HL-60 (cell line): ENCODE measurements at regions not wholly inside any gene's neighbourhood (a gene's known extent, or its start where the extent isn't known, plus 50 kb on each side); places are given as distances from the start of the nearest gene placed in this dataset.

Experiments
- DNase-seq, 2 experiments: peaks; one replicate each; pipeline ENCODE4 v3.0.0-alpha.2; 2010 to 2020; ENCODE audit warnings: low read depth in 1 of 2, low spot score in 1 of 2
- H3K27ac ChIP-seq: fragments of 250-450 bp; sonication (Bioruptor Pico); replicated peaks from 2 replicates; pipeline ENCODE4 v1.5.1; 2020; ENCODE audit warnings: mild to moderate bottlenecking, moderate library complexity
- H3K27me3 ChIP-seq: fragments of 250-450 bp; sonication (Bioruptor Pico); 2 replicates; pipeline ENCODE4 v1.5.1; 2021; ENCODE audit warnings: mild to moderate bottlenecking, moderate library complexity; ENCODE audit not compliant: insufficient read depth, poor library complexity, severe bottlenecking
- H3K4me3 ChIP-seq: replicated peaks from 2 replicates; pipeline ENCODE4 v1.5.1; 2011; ENCODE audit warnings: mild to moderate bottlenecking, control low read depth, low read length; ENCODE audit not compliant: insufficient read depth
- CTCF ChIP-seq: IDR thresholded peaks from one replicate; pipeline ENCODE4 v1.5.1; 2011; ENCODE audit warnings: low read length, control low read depth, inconsistent platforms; ENCODE audit not compliant: insufficient read depth
- GABPA ChIP-seq: IDR thresholded peaks from 2 replicates; pipeline ENCODE4 v1.6.1; 2012; ENCODE audit warnings: low read depth
- POLR2AphosphoS5 ChIP-seq: IDR thresholded peaks from 2 replicates; pipeline ENCODE4 v1.6.1; 2012; ENCODE audit warnings: low read depth
- REST ChIP-seq: IDR thresholded peaks from 2 replicates; pipeline ENCODE4 v1.6.1; 2012; ENCODE audit warnings: low read depth; ENCODE audit not compliant: insufficient replicate concordance
- SPI1 ChIP-seq: IDR thresholded peaks from 2 replicates; pipeline ENCODE4 v1.6.1; 2012; ENCODE audit warnings: low read depth, mild to moderate bottlenecking, borderline replicate concordance

GRCh38 chr7:114309729-114310128 lies 104.9 kb upstream of the FOXP2 start:
- Histone ChIP-seq H3K4me3 (no peak overlapping the region), H3K27ac (no peak overlapping the region), H3K27me3 (no peaks in the 10 kb centered on the region)
- TF ChIP-seq REST: no peak
- TF ChIP-seq CTCF: no peak
- TF ChIP-seq GABPA: no peak
- no peak for TF ChIP-seq SPI1
- TF ChIP-seq POLR2AphosphoS5: no peak
- DNase-seq: no peak

GRCh38 chr7:114303301-114303700 lies 111.3 kb upstream of the FOXP2 start:
- H3K27me3 ChIP-seq: no peaks in the 10 kb centered on the region
- no peak overlapping the region for H3K4me3 ChIP-seq
- no peak overlapping the region for H3K27ac ChIP-seq
- no peak for DNase-seq
- no peak for TF ChIP-seq REST
- TF ChIP-seq SPI1: no peak
- TF ChIP-seq POLR2AphosphoS5: no peak
- TF ChIP-seq CTCF: no peak
- no peak for TF ChIP-seq GABPA

- no peak overlapping the region for H3K4me3 ChIP-seq
- H3K27me3 ChIP-seq: no peaks in the 10 kb centered on the region
- no peak for TF ChIP-seq POLR2AphosphoS5
- TF ChIP-seq GABPA: no peak
- no peak for TF ChIP-seq SPI1
- no peak for TF ChIP-seq CTCF
- TF ChIP-seq REST: no peak
- H3K27ac ChIP-seq: no peak overlapping the region
- no peak for DNase-seq
Measured at GRCh38 chr7:114302858-114303257, 111.8 kb upstream of the FOXP2 start.
